Tibial artery (tissue), 4 donors: ENCODE measurements at regions not wholly inside any gene's neighbourhood (a gene's known extent, or its start where the extent isn't known, plus 50 kb on each side); places are given as distances from the start of the nearest gene placed in this dataset.
A peak's percentile ranks its signal among the peaks of the same experiment; 100 is the strongest.

Experiments
- DNase-seq, 2 donors: peaks; one replicate each; pipeline ENCODE4 v3.0.0-alpha.2; 2019
- H3K27ac ChIP-seq, 2 donors: fragments of 200-600 bp; sonication (generic) in 1 of 2; 1 replicate in 1 of 2; 2 replicates in 1 of 2; pipeline ENCODE4 v1.5.1; 2018 to 2019; ENCODE audit warnings: mild to moderate bottlenecking in 1 of 2
- H3K27me3 ChIP-seq, 2 donors: fragments of 200-600 bp; sonication (generic) in 1 of 2; one replicate each; pipeline versions ENCODE4 v1.5.1 to v1.6.0; 2016 to 2019
- H3K36me3 ChIP-seq, 3 donors: fragments of 200-600 bp; sonication (generic) in 2 of 3; one replicate each; pipeline ENCODE4 v1.5.1; 2016 to 2019; ENCODE audit warnings: mild to moderate bottlenecking in 2 of 3
- H3K4me1 ChIP-seq, 4 donors: fragments of 200-600 bp; sonication (generic) in 2 of 4; 1 replicate in 3 of 4; 2 replicates in 1 of 4; pipeline ENCODE4 v1.5.1; 2016 to 2019
- H3K4me3 ChIP-seq, 2 donors: fragments of 200-600 bp; sonication (generic) in 1 of 2; 1 replicate in 1 of 2; 2 replicates in 1 of 2; pipeline ENCODE4 v1.5.1; 2018 to 2019; ENCODE audit warnings: mild to moderate bottlenecking in 2 of 2
- H3K9me3 ChIP-seq, 3 donors: fragments of 200-600 bp; sonication (generic) in 1 of 3; one replicate each; pipeline ENCODE4 v1.5.1; 2016 to 2019
- CTCF ChIP-seq, 2 experiments: fragments of 200-600 bp in 1 of 2; fragments of 450-650 bp in 1 of 2; IDR thresholded peaks; one replicate each; pipeline ENCODE4 v1.5.1; 2017 to 2019; ENCODE audit warnings: antibody characterized with exemption in 2 of 2, mild to moderate bottlenecking in 1 of 2, moderate library complexity in 1 of 2
- intact Hi-C: fragments of 100-400 bp; cut with DNase I; formaldehyde crosslinking; loops from one replicate; pipeline ENCODE4 v1.15.0; 2023; ENCODE audit warnings: low total_unique reads

GRCh38 chr5:90166816-90167215 is 242.7 kb downstream of the CETN3 start:
- no peaks in the 10 kb centered on the region for H3K36me3 ChIP-seq
- peaks cover 0 to 27% (median 19%) of the 10 kb centered on the region in 4 donors for H3K4me1 ChIP-seq
- no peaks in the 10 kb centered on the region for H3K9me3 ChIP-seq
- H3K27ac ChIP-seq = no peak overlapping the region
- H3K27me3 ChIP-seq = no peaks in the 10 kb centered on the region
- no peak for TF ChIP-seq CTCF (IDR thresholded peaks at IDR 0.05)
- intact Hi-C loops = no loop called here
- DNase-seq = no peak
- H3K4me3 ChIP-seq = no peak overlapping the region

GRCh38 chr5:90162324-90162723 is 247.2 kb downstream of the CETN3 start:
- intact Hi-C loops = no loop called here
- no peak for TF ChIP-seq CTCF (IDR thresholded peaks at IDR 0.05)

DNA sequence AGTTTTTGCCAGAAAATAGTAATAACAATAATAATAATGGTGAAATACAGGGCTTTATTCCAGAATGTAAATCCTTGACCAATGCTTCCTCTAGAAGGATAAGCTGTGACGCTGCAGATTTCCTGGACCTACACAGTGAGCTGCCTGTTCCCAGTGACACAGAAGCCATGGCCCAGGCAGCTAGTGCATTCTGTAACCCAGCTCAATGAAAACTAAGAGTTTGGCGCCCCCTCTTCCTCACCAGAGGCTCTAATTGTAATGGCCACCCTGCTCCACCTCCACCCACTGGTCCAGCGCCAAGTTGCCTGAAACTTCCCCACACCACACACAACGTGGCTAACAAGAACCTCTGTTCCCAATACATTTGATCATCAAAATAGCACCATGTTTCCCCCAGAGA is 248.1 kb downstream of the CETN3 start:
- H3K27me3 ChIP-seq = no peaks in the 10 kb centered on the region
- TF ChIP-seq CTCF (IDR thresholded peaks at IDR 0.05) = no peak
- intact Hi-C loops = no loop called here
- DNase-seq = peak; percentile 28 to 68
- H3K9me3 ChIP-seq = no peaks in the 10 kb centered on the region
- no peak overlapping the region for H3K27ac ChIP-seq
- no peaks in the 10 kb centered on the region for H3K36me3 ChIP-seq
- H3K4me3 ChIP-seq = no peak overlapping the region
- peaks cover 0 to 21% (median 0%) of the 10 kb centered on the region in 4 donors for H3K4me1 ChIP-seq

More at GRCh38 chr5:90162324-90162723, 247.2 kb downstream of the CETN3 start:
- no peaks in the 10 kb centered on the region for H3K36me3 ChIP-seq
- no peak overlapping the region for H3K27ac ChIP-seq
- H3K27me3 ChIP-seq = no peaks in the 10 kb centered on the region
- peaks cover 0 to 20% (median 0%) of the 10 kb centered on the region in 4 donors for H3K4me1 ChIP-seq
- H3K4me3 ChIP-seq = no peak overlapping the region
- H3K9me3 ChIP-seq = no peaks in the 10 kb centered on the region
- DNase-seq = no peak

GRCh38 chr5:90158131-90158530 is 251.4 kb downstream of the CETN3 start:
- H3K4me3 ChIP-seq = no peak overlapping the region
- H3K9me3 ChIP-seq = no peaks in the 10 kb centered on the region
- no peaks in the 10 kb centered on the region for H3K36me3 ChIP-seq
- no peaks in the 10 kb centered on the region for H3K27me3 ChIP-seq
- TF ChIP-seq CTCF (IDR thresholded peaks at IDR 0.05) = no peak
- DNase-seq = no peak
- intact Hi-C loops = no loop called here
- peaks cover 0 to 31% (median 0%) of the 10 kb centered on the region in 4 donors for H3K4me1 ChIP-seq
- H3K27ac ChIP-seq = no peak overlapping the region

- H3K27ac ChIP-seq = no peak overlapping the region
- intact Hi-C loops = no loop called here
Measured at GRCh38 chr5:90153031-90153430, 256.5 kb downstream of the CETN3 start.

More at GRCh38 chr5:90153031-90153430, 256.5 kb downstream of the CETN3 start:
- H3K4me1 ChIP-seq = peaks cover 0 to 12% (median 0%) of the 10 kb centered on the region in 4 donors
- H3K27me3 ChIP-seq = no peaks in the 10 kb centered on the region
- no peak for DNase-seq
- no peak overlapping the region for H3K4me3 ChIP-seq
- no peaks in the 10 kb centered on the region for H3K36me3 ChIP-seq
- H3K9me3 ChIP-seq = no peaks in the 10 kb centered on the region
- TF ChIP-seq CTCF (IDR thresholded peaks at IDR 0.05) = no peak
